ENCODE measurements at regions not wholly inside any gene's neighbourhood (a gene's known extent, or its start where the extent isn't known, plus 50 kb on each side); places are given as distances from the start of the nearest gene placed in this dataset.

- in situ Hi-C loops (cut with MboI; ENCODE audit: low sequenced_read_pairs, unreplicated experiment): no loop called here
These were observed 315.8 kb upstream of the ROBO2 start for GRCh38 chr3:76724075-76724474.

GRCh38 chr3:76724706-76725105 is 315.2 kb upstream of the ROBO2 start:
- in situ Hi-C loops (cut with MboI; ENCODE audit: low sequenced_read_pairs, unreplicated experiment): no loop called here
- DNase-seq (ENCODE audit: low spot score): no peak
- no peak for TF ChIP-seq CTCF (IDR thresholded peaks at IDR 0.05; ENCODE audit: borderline replicate concordance, control extremely low read depth, extremely low read depth, insufficient read depth, missing control alignments)

More at GRCh38 chr3:76724075-76724474, 315.8 kb upstream of the ROBO2 start:
- TF ChIP-seq CTCF (IDR thresholded peaks at IDR 0.05; ENCODE audit: borderline replicate concordance, control extremely low read depth, extremely low read depth, insufficient read depth, missing control alignments): no peak
- no peak for DNase-seq (ENCODE audit: low spot score)

GRCh38 chr3:76726034-76726433 is 313.9 kb upstream of the ROBO2 start:
- TF ChIP-seq CTCF (IDR thresholded peaks at IDR 0.05; ENCODE audit: borderline replicate concordance, control extremely low read depth, extremely low read depth, insufficient read depth, missing control alignments): no peak
- in situ Hi-C loops (cut with MboI; ENCODE audit: low sequenced_read_pairs, unreplicated experiment): no loop called here
- DNase-seq (ENCODE audit: low spot score): no peak

GRCh38 chr3:76728426-76728825 is 311.5 kb upstream of the ROBO2 start:
- no peak for DNase-seq (ENCODE audit: low spot score)
- TF ChIP-seq CTCF (IDR thresholded peaks at IDR 0.05; ENCODE audit: borderline replicate concordance, control extremely low read depth, extremely low read depth, insufficient read depth, missing control alignments): no peak
- in situ Hi-C loops (cut with MboI; ENCODE audit: low sequenced_read_pairs, unreplicated experiment): no loop called here

- no peak for TF ChIP-seq CTCF (IDR thresholded peaks at IDR 0.05; ENCODE audit: borderline replicate concordance, control extremely low read depth, extremely low read depth, insufficient read depth, missing control alignments)
- in situ Hi-C loops (cut with MboI; ENCODE audit: low sequenced_read_pairs, unreplicated experiment): no loop called here
- DNase-seq (ENCODE audit: low spot score): no peak
These were observed 308.4 kb upstream of the ROBO2 start for GRCh38 chr3:76731471-76731870.

GRCh38 chr3:76733073-76733759 is 306.7 kb upstream of the ROBO2 start:
- no peak for TF ChIP-seq CTCF (IDR thresholded peaks at IDR 0.05; ENCODE audit: borderline replicate concordance, control extremely low read depth, extremely low read depth, insufficient read depth, missing control alignments)
- in situ Hi-C loops (cut with MboI; ENCODE audit: low sequenced_read_pairs, unreplicated experiment): no loop called here
- DNase-seq (ENCODE audit: low spot score): no peak

Data from GM13976 (cell line).